GM19035 (cell line): ENCODE measurements at regions not wholly inside any gene's neighbourhood (a gene's known extent, or its start where the extent isn't known, plus 50 kb on each side); places are given as distances from the start of the nearest gene placed in this dataset.

Experiments used
- ATAC-seq: cut with Tn5 transposase; IDR thresholded peaks from one replicate; pipeline ENCODE4 v1.9.1; 2021; ENCODE audit not compliant: unreplicated experiment

- no peak for ATAC-seq
Measured at GRCh38 chr7:84631913-84632312, 437.3 kb upstream of the SEMA3A start.

GRCh38 chr7:84629640-84630318, 435.2 kb upstream of the SEMA3A start:
- ATAC-seq: no peak

DNA sequence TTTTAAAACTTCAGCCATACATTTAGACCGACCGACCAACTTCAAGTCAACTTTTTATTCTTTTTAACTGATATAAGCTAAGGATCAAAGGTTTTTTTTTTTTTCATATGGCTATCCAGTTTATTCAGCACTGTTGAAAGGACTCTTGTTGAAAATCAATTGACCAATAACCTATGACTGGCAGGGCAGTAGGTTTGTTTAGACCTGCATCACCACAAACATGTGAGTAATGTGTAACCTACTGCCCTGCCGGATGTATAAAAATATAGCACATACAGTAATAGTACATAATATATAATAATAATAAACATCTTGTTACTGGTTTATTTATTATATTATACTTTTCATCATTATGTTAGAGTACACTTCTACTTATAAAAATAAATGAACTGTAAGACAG, 434.6 kb upstream of the SEMA3A start:
- ATAC-seq: no peak

DNA sequence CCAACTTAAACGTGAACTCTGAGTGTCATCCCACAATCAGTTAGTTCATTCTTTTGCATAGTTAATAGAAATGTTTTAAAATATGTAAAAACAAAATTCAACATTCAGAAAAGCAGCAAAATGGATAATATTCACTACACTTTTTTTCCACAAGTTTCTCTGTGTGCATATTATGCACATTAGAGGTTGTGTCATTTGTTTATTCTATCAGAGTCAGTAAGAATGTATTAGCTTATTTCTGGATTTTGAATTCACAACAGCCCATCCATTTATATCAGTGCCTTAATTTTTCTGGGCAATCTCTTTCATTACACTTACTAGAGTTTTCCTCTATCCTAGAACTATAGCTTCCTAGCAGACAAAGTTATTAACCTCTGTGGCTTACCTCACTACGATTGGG, 432.7 kb upstream of the SEMA3A start:
- ATAC-seq: no peak

- no peak for ATAC-seq
Measured at GRCh38 chr7:84624927-84625326, 430.3 kb upstream of the SEMA3A start.

DNA sequence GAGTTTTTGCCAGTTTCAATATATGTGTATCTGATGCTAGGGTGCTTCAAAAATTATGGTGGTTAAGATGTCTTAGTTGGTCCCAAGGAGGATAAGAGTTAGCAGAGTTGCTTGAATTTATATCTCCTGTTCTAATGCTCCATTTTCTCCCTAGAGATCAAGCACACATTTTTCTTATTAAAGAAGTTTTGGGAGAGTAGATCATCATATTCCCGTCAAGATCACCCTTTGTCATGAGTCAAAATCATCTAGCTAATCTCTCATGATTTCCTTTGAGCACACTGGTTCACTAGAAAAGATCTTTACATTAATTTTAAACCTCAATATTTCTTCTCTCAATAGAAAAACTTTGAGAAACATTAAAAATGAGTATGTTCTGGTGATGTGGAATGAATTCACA, 429.9 kb upstream of the SEMA3A start:
- no peak for ATAC-seq

DNA sequence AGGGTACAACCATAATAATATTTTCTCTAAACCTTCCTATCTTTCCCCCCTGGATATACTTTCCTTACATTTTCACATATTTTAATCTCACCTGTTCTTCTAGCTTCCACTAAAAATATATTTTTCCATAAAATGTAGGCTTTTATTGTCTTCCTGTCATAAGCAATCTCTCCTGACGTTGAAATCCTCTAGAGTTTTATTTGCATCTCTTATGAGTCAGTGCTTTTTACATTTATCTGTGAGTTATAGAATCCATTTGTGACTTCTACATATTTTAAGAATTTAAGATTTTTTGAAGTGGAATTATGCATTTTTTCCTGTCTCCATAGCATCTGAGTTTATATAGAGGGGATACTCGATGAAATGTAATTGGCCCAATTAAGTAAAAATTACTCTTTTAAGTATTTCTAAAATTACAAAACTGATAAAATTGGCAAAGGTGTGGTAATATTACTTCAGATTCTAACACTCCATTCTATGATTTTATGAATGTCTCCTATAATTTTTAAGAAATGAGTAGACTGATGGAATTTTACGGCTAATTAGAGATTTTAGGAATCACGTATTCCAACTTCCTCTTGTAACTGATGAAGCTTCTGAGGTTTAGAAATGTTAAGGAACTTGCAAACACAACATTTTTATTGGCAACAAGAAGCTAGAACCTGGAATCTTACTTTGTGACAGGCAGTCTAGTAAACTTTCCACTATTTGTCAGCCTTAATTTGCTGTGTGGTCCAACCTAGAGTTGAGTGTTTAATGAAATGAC, 422.9 kb upstream of the SEMA3A start:
- ATAC-seq: no peak

GRCh38 chr7:84614821-84615501, 420.4 kb upstream of the SEMA3A start:
- ATAC-seq: no peak

GRCh38 chr7:84612981-84613681, 418.5 kb upstream of the SEMA3A start:
- ATAC-seq: no peak

- ATAC-seq: no peak
Measured at GRCh38 chr7:84611391-84611790, 416.8 kb upstream of the SEMA3A start.

DNA sequence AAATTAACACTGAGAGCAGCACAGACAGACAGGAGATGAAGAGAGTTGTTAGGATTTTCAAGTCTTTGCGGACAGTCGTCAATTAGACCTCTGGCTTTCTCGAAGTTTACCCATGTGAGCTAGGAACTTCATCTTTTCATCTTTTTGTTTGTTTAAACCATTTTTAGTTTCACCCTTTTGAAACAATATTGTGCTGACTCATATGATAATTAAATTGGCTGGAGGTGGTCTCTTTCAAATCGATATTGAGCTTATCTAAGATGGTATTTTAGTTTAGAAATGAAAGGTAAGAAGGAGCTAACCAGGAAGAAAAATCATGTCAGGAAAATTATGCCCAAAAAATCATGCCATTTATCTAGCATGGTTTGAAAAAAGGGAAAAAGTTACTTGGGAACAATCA, 415.8 kb upstream of the SEMA3A start:
- ATAC-seq: no peak

GRCh38 chr7:84605301-84605700, 410.7 kb upstream of the SEMA3A start:
- ATAC-seq: no peak

- ATAC-seq: no peak
Measured at GRCh38 chr7:84603545-84603944, 409.0 kb upstream of the SEMA3A start.

DNA sequence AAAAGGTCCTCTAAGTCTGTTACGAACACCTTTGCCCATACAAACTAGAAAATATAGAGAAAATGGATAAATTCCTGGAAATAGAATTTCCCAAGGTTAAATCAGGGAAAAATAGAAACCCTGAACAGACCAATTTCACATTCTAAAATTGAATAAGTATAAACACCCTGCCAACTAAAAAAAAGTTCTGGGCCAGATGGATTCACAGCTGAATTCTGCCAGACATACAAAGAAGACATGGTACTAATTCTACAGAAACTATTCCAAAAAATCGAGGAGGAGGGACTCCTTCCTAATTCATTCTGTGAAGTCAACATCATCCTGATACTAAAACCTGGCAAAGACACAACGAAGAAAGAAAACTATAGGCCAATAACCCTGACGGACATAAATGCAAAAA, 400.4 kb upstream of the SEMA3A start:
- no peak for ATAC-seq

GRCh38 chr7:84591897-84592296, 397.3 kb upstream of the SEMA3A start:
- ATAC-seq: no peak

DNA sequence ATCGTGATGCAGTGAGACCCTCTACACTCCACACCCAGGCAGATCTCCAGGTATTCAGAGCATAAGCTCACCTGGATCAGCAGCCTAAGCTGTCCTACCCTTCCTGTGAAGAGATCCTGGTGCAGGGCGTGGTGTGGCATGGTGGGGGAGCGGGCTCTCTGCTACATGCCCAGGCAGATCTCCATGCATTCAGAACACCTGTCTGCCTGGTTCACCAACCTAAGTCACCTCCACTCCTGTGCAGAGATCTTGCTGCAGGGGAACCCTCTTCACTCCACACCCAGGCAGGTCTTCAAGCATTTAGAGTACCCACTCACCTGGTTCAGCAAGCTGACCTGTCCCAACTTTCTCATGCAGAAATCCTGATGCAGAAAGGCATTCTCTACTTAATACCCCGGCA, 394.4 kb upstream of the SEMA3A start:
- no peak for ATAC-seq

DNA sequence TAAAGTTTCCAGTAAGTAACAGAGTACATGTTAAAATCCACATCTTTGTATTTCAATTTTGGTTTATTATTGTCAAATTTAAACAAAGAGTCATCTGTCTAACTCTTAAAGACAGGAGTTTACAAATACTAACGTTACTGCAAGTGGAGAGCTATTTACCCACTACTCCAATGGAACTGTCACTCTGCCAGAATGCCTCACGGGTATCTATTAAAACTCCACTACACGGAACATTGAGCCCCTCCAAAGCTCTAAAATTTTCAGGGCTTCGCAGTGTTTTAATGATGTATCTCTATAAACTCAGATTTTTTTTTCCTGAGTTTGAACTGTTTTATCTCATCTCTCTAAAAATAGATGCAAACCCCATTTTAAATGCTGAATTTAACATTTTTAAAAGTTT, 388.7 kb upstream of the SEMA3A start:
- no peak for ATAC-seq

DNA sequence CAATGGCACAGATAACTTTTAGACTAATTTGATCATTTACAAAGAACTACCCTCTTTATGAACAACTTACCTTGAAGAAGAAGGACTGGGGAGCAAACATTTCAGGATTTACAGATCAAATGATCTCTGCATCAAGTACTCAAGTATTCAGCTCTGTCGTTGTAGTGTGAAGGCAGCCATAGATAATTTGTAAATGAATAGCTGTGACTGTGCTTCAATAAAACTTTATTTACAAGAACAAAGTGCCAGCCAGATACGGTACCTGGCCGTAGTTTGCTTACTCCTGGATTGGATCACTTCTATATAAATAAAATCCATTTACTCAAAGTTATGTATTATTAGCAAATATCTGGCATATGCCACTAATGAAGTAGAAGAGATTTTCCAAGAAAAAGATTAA, 388.2 kb upstream of the SEMA3A start:
- no peak for ATAC-seq

- ATAC-seq: no peak
Measured at GRCh38 chr7:84578825-84579224, 384.2 kb upstream of the SEMA3A start.

DNA sequence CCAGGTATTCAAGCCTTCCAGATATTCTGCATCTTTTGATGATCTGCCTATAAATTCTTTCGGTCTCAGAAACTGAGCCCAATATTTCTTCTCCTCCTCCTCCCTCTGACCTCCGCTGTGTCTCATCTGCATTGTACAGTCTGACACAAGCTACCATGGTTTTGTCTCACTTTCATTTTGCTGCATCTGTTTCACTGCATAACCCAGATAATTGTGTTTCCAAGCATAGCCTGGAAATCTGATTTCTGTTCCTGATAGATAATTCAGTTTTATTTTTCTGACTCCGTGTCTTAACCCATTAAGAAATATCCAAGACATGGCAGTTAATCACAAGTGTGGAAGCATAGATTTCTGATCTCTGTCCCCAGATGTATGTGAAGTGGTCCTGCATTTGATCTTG, 374.2 kb upstream of the SEMA3A start:
- ATAC-seq: no peak

DNA sequence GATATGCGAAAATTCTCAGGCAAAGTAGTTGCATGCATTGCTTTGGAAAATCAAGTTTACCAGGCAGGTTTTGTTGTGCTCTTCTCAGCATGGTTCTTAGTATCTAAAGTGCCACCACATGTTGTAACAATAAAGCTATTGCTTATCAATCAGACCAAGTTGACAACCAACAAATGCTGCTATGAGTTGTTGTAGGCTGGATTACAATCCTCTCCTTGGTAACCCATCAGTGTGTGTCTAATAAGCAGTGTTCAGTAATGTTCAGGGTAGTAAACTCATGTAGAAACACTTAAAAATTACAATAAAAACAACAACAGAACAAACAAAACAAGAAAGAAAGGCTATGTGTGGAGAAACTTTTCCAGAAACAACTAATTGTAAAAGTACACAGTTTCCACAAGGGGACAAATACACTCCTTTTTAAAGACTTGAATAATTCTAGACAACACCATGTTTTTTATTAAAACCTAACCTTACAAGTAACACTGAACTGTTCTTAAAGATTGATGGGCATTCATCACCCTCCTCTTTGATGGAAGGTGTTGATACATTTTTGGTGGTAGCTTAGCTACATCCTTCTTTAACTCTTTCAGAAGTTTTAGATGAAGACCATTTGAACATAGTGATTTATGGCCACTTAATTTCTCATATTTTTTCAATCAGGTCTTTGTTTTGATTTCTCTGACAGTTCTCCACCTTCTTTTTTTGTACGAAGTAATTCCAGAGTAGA, 370.9 kb upstream of the SEMA3A start:
- no peak for ATAC-seq
